H1 (cell line): ENCODE measurements at regions not wholly inside any gene's neighbourhood (a gene's known extent, or its start where the extent isn't known, plus 50 kb on each side); places are given as distances from the start of the nearest gene placed in this dataset.

Source experiments
- CTCF ChIA-PET: fragments of 300-600 bp; sonication (Branson Sonifier 250); formaldehyde crosslinking; loops from one replicate; lab custom pipeline; 2021; ENCODE audit not compliant: partially characterized antibody; lab: Charles Lee
- POLR2A ChIA-PET: fragments of 300-600 bp; sonication (Branson Sonifier 250); formaldehyde crosslinking; loops from one replicate; lab custom pipeline; 2021; ENCODE audit warnings: inconsistent platforms; ENCODE audit not compliant: partially characterized antibody; lab: Charles Lee
- DNase-seq, 2 experiments: peaks; one replicate each; pipeline versions ENCODE4 v3.0.0 to v3.0.0-alpha.2; 2010 to 2022; ENCODE audit warnings: low spot score in 2 of 2, low read depth in 1 of 2, mixed read lengths in 1 of 2
- FAIRE-seq: peaks from 2 replicates; lab custom pipeline; 2011; peaks lifted over from hg19 to GRCh38; lab: Jason Lieb, UNC
- H2AFZ ChIP-seq: 2 replicates; pipeline ENCODE4 v1.8.1; 2012; ENCODE audit warnings: low read length, inconsistent platforms
- H2AK5ac ChIP-seq: 2 replicates; pipeline ENCODE4 v1.6.1; 2013; ENCODE audit warnings: low read depth, low read length
- H2BK120ac ChIP-seq: replicated peaks from 2 replicates; pipeline ENCODE3; 2013; ENCODE audit warnings: low read depth, low read length, inconsistent platforms
- H2BK12ac ChIP-seq: 2 replicates; pipeline ENCODE4 v1.6.1; 2013; ENCODE audit warnings: low read depth, low read length
- H2BK15ac ChIP-seq: 2 replicates; pipeline ENCODE4 v1.6.1; 2013; ENCODE audit warnings: low read length
- H2BK20ac ChIP-seq: 2 replicates; pipeline ENCODE4 v1.6.1; 2013; ENCODE audit warnings: low read length
- H2BK5ac ChIP-seq: 2 replicates; pipeline ENCODE4 v1.6.1; 2013; ENCODE audit warnings: low read depth, low read length
- H3K14ac ChIP-seq: 2 replicates; pipeline ENCODE4 v1.6.1; 2013; ENCODE audit warnings: inconsistent platforms; ENCODE audit not compliant: insufficient read length
- H3K18ac ChIP-seq: 2 replicates; pipeline ENCODE4 v1.6.1; 2013; ENCODE audit warnings: low read length; ENCODE audit errors: extremely low read depth
- H3K23ac ChIP-seq: 2 replicates; pipeline ENCODE4 v1.6.1; 2013; ENCODE audit warnings: inconsistent platforms; ENCODE audit not compliant: insufficient read length
- H3K23me2 ChIP-seq: 2 replicates; pipeline ENCODE4 v1.6.1; 2013; ENCODE audit warnings: low read depth, low read length
- H3K27ac ChIP-seq: 2 replicates; pipeline ENCODE4 v1.6.1; 2011; ENCODE audit warnings: low read depth, low read length, inconsistent platforms
- H3K27me3 ChIP-seq, 4 experiments: replicated peaks in 1 of 4; 1 replicate in 1 of 4; 2 replicates in 3 of 4; pipeline versions ENCODE4 v1.6.1 to v1.8.1; 2011 to 2013; ENCODE audit warnings: low read length in 3 of 4, mild to moderate bottlenecking in 3 of 4, inconsistent platforms in 2 of 4, mixed read lengths in 2 of 4, moderate library complexity in 1 of 4; ENCODE audit not compliant: control insufficient read depth in 3 of 4, insufficient read depth in 3 of 4; ENCODE audit errors: extremely low read depth in 1 of 4
- H3K36me3 ChIP-seq, 4 experiments: 2 replicates each; pipeline versions ENCODE4 v1.6.1 to v1.8.1; 2011 to 2013; ENCODE audit warnings: mild to moderate bottlenecking in 4 of 4, low read length in 3 of 4, moderate library complexity in 2 of 4, control low read depth in 1 of 4, inconsistent platforms in 1 of 4; ENCODE audit not compliant: insufficient read depth in 4 of 4, control insufficient read depth in 2 of 4
- H3K4ac ChIP-seq: replicated peaks from 2 replicates; pipeline ENCODE3; 2013; ENCODE audit warnings: low read length, low read depth, mixed read lengths, inconsistent platforms; ENCODE audit not compliant: insufficient read length
- H3K4me1 ChIP-seq, 4 experiments: replicated peaks in 1 of 4; 1 replicate in 1 of 4; 2 replicates in 3 of 4; pipeline versions ENCODE4 v1.6.1 to v1.8.1; 2011 to 2013; ENCODE audit warnings: low read length in 3 of 4, inconsistent platforms in 2 of 4, mixed read lengths in 1 of 4; ENCODE audit not compliant: insufficient read depth in 4 of 4, control insufficient read depth in 3 of 4
- H3K4me2 ChIP-seq, 2 experiments: 2 replicates each; pipeline versions ENCODE4 v1.6.1 to v1.8.1; 2011 to 2013; ENCODE audit warnings: low read depth in 2 of 2, low read length in 2 of 2, control low read depth in 1 of 2, inconsistent platforms in 1 of 2, mild to moderate bottlenecking in 1 of 2; ENCODE audit not compliant: insufficient read depth in 1 of 2
- H3K4me3 ChIP-seq, 4 experiments: fragments of 200-600, 300-600 bp in 1 of 4; sonication (generic), shearing (Covaris generic), sonication (Bioruptor Twin) in 1 of 4; 2 replicates each; pipeline versions ENCODE4 v1.5.1 to v1.8.1; 2011 to 2016; ENCODE audit warnings: low read length in 4 of 4, low read depth in 3 of 4, control low read depth in 2 of 4, inconsistent platforms in 2 of 4, mild to moderate bottlenecking in 2 of 4, mixed read lengths in 1 of 4, moderate library complexity in 1 of 4; ENCODE audit not compliant: insufficient read depth in 2 of 4; ENCODE audit errors: extremely low read depth in 1 of 4
- H3K56ac ChIP-seq: replicated peaks from 2 replicates; pipeline ENCODE3; 2013; ENCODE audit warnings: low read depth, mild to moderate bottlenecking, mixed read lengths, low read length, inconsistent platforms; ENCODE audit not compliant: insufficient read length
- H3K79me1 ChIP-seq: 2 replicates; pipeline ENCODE4 v1.6.1; 2013; ENCODE audit warnings: low read depth, low read length, control low read depth
- H3K79me2 ChIP-seq, 2 experiments: 2 replicates each; pipeline versions ENCODE4 v1.6.1 to v1.8.1; 2012 to 2013; ENCODE audit warnings: low read length in 2 of 2, mild to moderate bottlenecking in 2 of 2, inconsistent platforms in 1 of 2; ENCODE audit not compliant: insufficient read depth in 2 of 2, control insufficient read depth in 1 of 2
- H3K9ac ChIP-seq, 4 experiments: replicated peaks in 1 of 4; 1 replicate in 1 of 4; 2 replicates in 3 of 4; pipeline versions ENCODE4 v1.6.1 to v1.8.1; 2011 to 2013; ENCODE audit warnings: low read depth in 3 of 4, low read length in 3 of 4, control low read depth in 2 of 4, mild to moderate bottlenecking in 2 of 4, moderate library complexity in 2 of 4, inconsistent platforms in 1 of 4; ENCODE audit errors: extremely low read depth in 1 of 4
- H3K9me3 ChIP-seq, 2 experiments: 2 replicates each; pipeline versions ENCODE4 v1.6.1 to v1.8.1; 2012 to 2013; ENCODE audit warnings: mild to moderate bottlenecking in 2 of 2, moderate library complexity in 2 of 2, control low read depth in 1 of 2, inconsistent platforms in 1 of 2, low read depth in 1 of 2, low read length in 1 of 2, mixed read lengths in 1 of 2; ENCODE audit not compliant: insufficient read depth in 2 of 2
- H4K20me1 ChIP-seq, 2 experiments: replicated peaks in 1 of 2; 2 replicates each; pipeline versions ENCODE3 to v1.8.1; 2011 to 2013; ENCODE audit warnings: inconsistent platforms in 2 of 2, low read length in 2 of 2, mild to moderate bottlenecking in 1 of 2; ENCODE audit not compliant: insufficient read depth in 2 of 2, control insufficient read depth in 1 of 2
- H4K5ac ChIP-seq: 2 replicates; pipeline ENCODE4 v1.6.1; 2013; ENCODE audit warnings: low read length, low read depth, mixed read lengths, inconsistent platforms; ENCODE audit not compliant: insufficient read length
- H4K8ac ChIP-seq: 2 replicates; pipeline ENCODE4 v1.8.0; 2013; ENCODE audit warnings: mild to moderate bottlenecking, moderate library complexity, low read length, inconsistent platforms; ENCODE audit not compliant: insufficient read depth; ENCODE audit errors: extremely low read depth
- H4K91ac ChIP-seq: replicated peaks from 2 replicates; pipeline ENCODE3; 2013; ENCODE audit warnings: low read length, mixed read lengths, inconsistent platforms; ENCODE audit not compliant: insufficient read length
- EGR1 ChIP-seq: IDR thresholded peaks from 2 replicates; pipeline ENCODE4 v1.6.1; 2011; ENCODE audit warnings: low read depth, low read length, borderline replicate concordance
- GABPA ChIP-seq: IDR thresholded peaks from 2 replicates; pipeline ENCODE4 v1.6.1; 2011; ENCODE audit warnings: mild to moderate bottlenecking, low read length, moderate library complexity, borderline replicate concordance; ENCODE audit not compliant: insufficient read depth
- HDAC2 ChIP-seq, 2 experiments: fragments of 300-600 bp in 1 of 2; sonication (generic) in 1 of 2; IDR thresholded peaks; 2 replicates each; pipeline ENCODE4 v1.6.1; 2011 to 2012; ENCODE audit warnings: low read depth in 2 of 2, low read length in 2 of 2, mild to moderate bottlenecking in 2 of 2, moderate library complexity in 2 of 2, borderline replicate concordance in 1 of 2, inconsistent platforms in 1 of 2
- SP4 ChIP-seq: IDR thresholded peaks from 2 replicates; pipeline ENCODE4 v1.6.1; 2012; ENCODE audit warnings: low read length, inconsistent platforms
- SRF ChIP-seq: IDR thresholded peaks from 2 replicates; pipeline ENCODE4 v1.6.1; 2011; ENCODE audit warnings: mild to moderate bottlenecking, low read depth, low read length, moderate library complexity
- TCF12 ChIP-seq: IDR thresholded peaks from 2 replicates; pipeline ENCODE4 v1.6.1; 2011; ENCODE audit warnings: low read depth, mild to moderate bottlenecking, low read length
- WGBS, 2 experiments: shearing (Covaris generic) in 1 of 2; methylation state at CpG; one replicate each; pipeline versions ENCODE4 v1.1.6 to v1.1.7; 2013 to 2015; ENCODE audit warnings: low lambda C conversion rate in 2 of 2, mixed read lengths in 2 of 2, inconsistent platforms in 1 of 2, low coverage in 1 of 2, missing lambda C conversion rate in 1 of 2; ENCODE audit not compliant: insufficient replicate concordance in 2 of 2, insufficient coverage in 1 of 2, insufficient read length in 1 of 2; ENCODE audit errors: extremely low coverage in 1 of 2, missing lambda C conversion rate in 1 of 2; 5-methylcytosine and 5-hydroxymethylcytosine counted together

- H2BK20ac ChIP-seq: no peak overlapping the region
- H3K14ac ChIP-seq: no peak overlapping the region
- POLR2A ChIA-PET: interaction anchor here (0.6 kb wide), 1 partner anchor 42 kb away, joined by 3 read pairs; no protein-coding TSS in a partner anchor
- no peak overlapping the region for H2BK15ac ChIP-seq
- no peak overlapping the region for H2BK12ac ChIP-seq
- H3K36me3 ChIP-seq: peaks cover 0 to 2% (median 0%) of the 10 kb centered on the region in 4 experiments; a peak in 3 of 8 replicates
- no peak overlapping the region for H3K18ac ChIP-seq
- no peaks in the 10 kb centered on the region for H3K23me2 ChIP-seq
- no peak overlapping the region for H4K5ac ChIP-seq
- no peaks in the 10 kb centered on the region; the same call in none of the 2 replicates for H3K79me1 ChIP-seq
- no peak overlapping the region for H4K8ac ChIP-seq
- DNase-seq: no peak
- CTCF ChIA-PET: interaction anchor here (0.6 to 2.0 kb wide), 7 partner anchors 13 to 295 kb away, joined by 3 to 9 read pairs (median 4); no protein-coding TSS in a partner anchor
- no peaks in the 10 kb centered on the region for H3K9me3 ChIP-seq
- no peak overlapping the region for H3K27ac ChIP-seq
- no peaks in the 10 kb centered on the region for H3K27me3 ChIP-seq
- peaks cover 0 to 3% (median 0%) of the 10 kb centered on the region in 4 experiments; a peak in 2 of 7 replicates for H3K4me1 ChIP-seq
- FAIRE-seq: no peak
- H3K4me3 ChIP-seq: no peak overlapping the region
- H3K23ac ChIP-seq: no peak overlapping the region
- no peak overlapping the region for H2BK5ac ChIP-seq
- TF ChIP-seq HDAC2 (IDR thresholded peaks at IDR 0.05; ENCODE audit: borderline replicate concordance in 1 of 2, low read depth in 2 of 2, low read length in 2 of 2) (no peak), GABPA (no peak), TCF12 (no peak), EGR1 (no peak), SRF (no peak), SP4 (no peak)
- no peak overlapping the region for H2AFZ ChIP-seq
- peaks cover 0 to 12% of the 10 kb centered on the region in 2 experiments; a peak in 1 of 4 replicates for H3K79me2 ChIP-seq
- H2AK5ac ChIP-seq: no peak overlapping the region
- H3K4me2 ChIP-seq: no peak overlapping the region
- H3K4ac ChIP-seq: no peak overlapping the region
- no peak overlapping the region for H3K56ac ChIP-seq
- peaks cover 7 to 32% of the 10 kb centered on the region in 2 experiments for H4K20me1 ChIP-seq
- H2BK120ac ChIP-seq: no peak overlapping the region
- H3K9ac ChIP-seq: no peak overlapping the region
- no peak overlapping the region for H4K91ac ChIP-seq
- WGBS, 2 experiments: 85% methylated on average over 1 of the region's 1 CpG; no CpG with 5 or more reads in 1 of the 2 experiments
These were observed 204.6 kb downstream of the GLI2 start for GRCh38 chr2:120940319-120940696.
